GM21825 (cell line): ENCODE measurements at regions not wholly inside any gene's neighbourhood (a gene's known extent, or its start where the extent isn't known, plus 50 kb on each side); places are given as distances from the start of the nearest gene placed in this dataset.

ENCODE experiments used
- ATAC-seq: cut with Tn5 transposase; IDR thresholded peaks from one replicate; pipeline ENCODE4 v1.9.1; 2021; ENCODE audit warnings: mild to moderate bottlenecking, moderate library complexity; ENCODE audit not compliant: unreplicated experiment

DNA sequence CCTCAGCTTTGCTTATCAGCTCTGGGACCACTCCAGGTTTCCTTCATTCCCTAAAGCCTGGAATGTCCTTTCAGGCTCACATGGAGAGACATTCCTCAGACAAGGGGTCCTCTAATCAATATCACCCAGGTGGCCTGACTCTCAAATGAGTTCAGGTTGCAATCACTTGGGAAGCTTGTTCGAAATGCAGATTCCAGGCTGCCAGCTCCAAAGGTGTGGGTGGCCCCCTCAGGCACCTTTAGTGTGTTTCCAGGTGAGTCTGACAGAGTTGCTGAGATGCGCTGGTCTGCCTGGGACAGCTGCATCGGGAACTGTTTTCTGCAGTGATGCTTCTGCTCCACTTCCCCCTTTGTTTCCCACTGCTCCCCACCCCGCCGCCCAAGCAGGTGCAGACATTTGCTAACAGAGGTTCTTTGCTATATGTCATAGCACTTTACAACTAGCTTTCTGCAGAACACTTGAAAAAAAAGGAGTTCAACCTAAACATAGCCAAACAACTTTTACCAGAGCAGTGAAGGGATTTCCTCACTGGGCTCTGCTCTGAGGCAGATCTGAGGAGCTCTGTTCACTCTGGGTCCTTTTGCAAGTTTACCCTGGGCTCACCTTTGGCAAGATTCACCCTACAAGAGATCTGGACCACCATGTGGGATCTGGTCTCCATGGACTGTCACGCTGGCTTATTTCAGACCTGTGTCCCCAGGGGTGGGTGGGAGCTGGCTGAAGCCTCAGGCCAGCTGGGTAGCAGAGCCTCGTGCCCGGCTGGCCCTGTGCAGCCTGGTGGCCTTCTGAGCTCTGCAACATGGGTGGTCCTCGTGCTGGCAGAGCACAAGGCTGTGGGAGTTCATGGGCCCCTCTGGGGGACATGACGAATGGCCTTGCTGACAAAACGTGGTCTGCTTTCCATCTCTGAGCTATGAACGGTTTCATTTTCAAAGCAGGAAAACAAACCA is 539.6 kb downstream of the CCDC171 start:
- ATAC-seq, result no peak

DNA sequence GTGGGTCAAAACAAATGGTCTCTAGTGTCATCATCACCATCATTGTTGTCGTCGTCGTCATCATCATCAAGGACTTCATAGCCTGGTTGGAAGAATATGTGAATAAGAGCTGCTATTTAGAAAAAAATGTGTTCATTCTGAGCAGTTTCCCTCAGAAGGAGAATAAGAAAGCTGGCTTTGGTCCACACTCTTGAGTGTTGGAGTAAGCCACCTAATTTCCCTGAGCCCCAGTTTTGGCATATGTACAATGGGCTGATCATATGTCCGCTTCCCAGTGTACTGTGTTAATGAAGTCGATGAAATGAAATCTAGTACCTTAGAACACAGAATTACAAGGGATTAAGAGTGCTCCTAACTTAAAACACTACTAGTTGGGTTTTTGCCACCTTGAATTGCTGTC is 545.5 kb downstream of the CCDC171 start:
- no peak for ATAC-seq

DNA sequence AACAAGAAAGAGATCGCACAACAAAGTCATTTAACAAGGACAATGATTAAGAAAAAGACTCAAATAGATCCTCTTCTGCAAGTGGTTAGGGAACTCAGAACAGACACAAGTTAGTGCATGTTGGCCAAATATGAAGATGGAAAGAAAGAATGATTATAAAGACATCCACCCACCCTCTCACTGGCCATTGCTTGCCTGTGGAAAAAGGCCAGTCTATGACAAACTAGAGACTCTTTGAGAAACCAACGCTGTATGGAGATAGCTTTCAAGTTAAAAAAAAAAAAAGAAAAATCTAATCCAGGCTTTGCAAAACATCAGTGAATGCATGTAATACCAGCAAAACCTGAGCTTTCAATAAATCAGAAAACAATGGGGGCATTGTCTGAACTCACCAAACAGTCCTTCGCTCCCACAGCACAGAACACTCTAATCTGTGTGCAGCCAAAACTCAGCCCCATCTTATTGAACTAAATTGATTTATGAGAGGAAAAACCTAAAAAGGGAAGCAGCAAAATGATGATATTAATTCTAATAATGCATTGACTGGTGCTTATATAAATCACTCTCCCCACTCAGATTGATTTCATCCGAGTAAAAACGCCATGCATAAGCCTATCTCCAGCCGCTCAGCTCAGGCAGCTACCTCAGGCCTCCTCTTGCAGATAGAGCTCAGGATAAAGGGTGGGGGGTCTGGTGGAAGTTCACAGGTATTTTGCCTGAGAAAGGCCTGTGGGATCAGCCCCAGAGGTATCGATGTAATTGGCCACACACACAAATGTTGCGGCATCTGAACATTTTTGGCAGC is 547.1 kb downstream of the CCDC171 start:
- no peak for ATAC-seq

DNA sequence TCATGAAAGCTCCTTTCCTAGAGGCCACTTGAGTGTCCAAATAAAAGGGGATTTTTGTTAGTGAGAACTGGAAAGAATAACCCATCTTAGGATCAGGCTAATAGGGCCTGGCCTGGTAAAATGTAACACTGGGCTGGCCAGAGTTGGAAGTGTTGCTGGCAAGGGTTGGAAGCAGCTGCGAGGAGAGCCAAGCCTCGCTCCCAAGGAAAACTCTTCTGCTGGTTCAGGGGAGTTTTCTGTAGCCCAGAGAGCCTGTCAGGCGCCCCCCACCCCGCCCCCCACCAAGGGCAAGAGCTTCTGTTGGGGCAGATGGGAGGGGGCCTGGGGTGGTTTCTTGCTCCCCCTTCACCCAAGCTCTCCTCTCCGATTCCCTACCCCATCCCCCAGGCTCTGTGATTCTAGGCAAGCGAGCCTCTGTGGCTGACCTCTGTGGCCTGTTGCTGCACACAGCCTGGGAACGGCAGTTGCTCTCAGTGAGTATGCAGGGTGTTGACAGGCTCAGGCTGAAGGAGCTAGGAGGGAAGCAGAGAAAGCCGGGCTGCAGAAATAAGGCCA is 547.8 kb downstream of the CCDC171 start:
- no peak for ATAC-seq

DNA sequence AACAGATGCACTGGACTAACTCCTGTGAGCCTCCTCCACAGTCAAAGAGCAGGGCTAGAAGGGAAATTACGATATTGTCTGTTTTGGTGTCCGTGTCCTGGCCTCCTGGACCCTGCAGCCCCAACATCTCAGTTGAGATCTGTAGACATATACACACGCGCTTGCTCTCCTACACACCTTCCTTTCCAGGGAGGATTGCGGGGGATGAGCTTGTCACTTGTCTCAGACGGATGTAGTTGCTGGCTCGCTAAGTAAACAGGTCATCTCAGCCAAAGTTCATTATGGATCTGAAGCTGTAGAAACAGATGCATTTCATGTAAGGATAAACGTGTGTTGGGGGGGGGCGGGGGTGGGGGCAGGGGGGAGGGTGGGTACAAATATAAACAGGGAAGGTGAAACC is 549.3 kb downstream of the CCDC171 start:
- ATAC-seq, result no peak

GRCh38 chr9:16103620-16104397 is 551.0 kb downstream of the CCDC171 start:
- ATAC-seq, result no peak

GRCh38 chr9:16105168-16106020 is 552.6 kb downstream of the CCDC171 start:
- ATAC-seq, result no peak

- no peak for ATAC-seq
Observed at GRCh38 chr9:16106021-16106571, 553.3 kb downstream of the CCDC171 start.

- ATAC-seq, result no peak
Observed at GRCh38 chr9:16112116-16112515, 559.3 kb downstream of the CCDC171 start.

DNA sequence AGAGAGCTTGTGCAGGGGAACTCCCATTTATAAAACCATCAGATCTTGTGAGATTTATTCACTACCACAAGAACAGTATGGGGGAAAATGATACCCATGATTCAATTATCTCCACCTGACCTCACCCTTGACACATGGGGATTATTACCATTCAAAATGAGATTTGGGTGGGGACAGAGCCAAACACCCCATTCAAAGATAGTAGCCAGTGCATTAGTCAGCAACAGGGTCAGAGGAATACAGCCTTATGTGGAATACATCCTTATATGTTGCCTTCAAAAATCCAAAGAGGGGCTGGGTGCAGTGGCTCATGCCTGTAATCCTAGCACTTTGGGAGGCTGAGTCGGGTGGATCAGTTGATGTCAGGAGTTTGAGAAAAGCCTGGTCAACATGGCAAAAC is 563.2 kb downstream of the CCDC171 start:
- ATAC-seq, result no peak

- no peak for ATAC-seq
Observed at GRCh38 chr9:16118043-16118442, 565.2 kb downstream of the CCDC171 start.

GRCh38 chr9:16119261-16120230 is 566.7 kb downstream of the CCDC171 start:
- ATAC-seq, result no peak

DNA sequence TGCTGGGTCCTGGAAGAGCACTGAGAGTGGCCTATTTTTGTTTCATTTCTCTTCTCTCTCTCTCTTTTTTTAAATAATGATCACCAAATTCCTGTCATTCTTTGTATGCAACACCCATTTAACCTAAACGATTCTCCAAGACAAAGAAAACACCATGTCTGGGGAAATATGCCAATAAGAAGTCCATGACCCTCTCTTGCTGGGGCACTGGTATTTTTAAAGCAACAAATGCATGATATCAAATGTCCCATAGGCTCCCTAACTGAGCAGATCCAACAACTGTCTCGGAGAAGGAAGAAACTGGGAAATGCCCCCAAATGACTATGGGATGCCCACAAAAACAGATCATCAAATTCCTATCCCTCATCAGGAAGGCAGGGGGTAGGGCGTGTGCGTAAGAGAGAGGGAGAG is 567.4 kb downstream of the CCDC171 start:
- ATAC-seq, result no peak

GRCh38 chr9:16120727-16121126 is 567.9 kb downstream of the CCDC171 start:
- ATAC-seq, result no peak

GRCh38 chr9:16121168-16121567 is 568.3 kb downstream of the CCDC171 start:
- ATAC-seq, result no peak

GRCh38 chr9:16121601-16122286 is 568.9 kb downstream of the CCDC171 start:
- ATAC-seq, result no peak

DNA sequence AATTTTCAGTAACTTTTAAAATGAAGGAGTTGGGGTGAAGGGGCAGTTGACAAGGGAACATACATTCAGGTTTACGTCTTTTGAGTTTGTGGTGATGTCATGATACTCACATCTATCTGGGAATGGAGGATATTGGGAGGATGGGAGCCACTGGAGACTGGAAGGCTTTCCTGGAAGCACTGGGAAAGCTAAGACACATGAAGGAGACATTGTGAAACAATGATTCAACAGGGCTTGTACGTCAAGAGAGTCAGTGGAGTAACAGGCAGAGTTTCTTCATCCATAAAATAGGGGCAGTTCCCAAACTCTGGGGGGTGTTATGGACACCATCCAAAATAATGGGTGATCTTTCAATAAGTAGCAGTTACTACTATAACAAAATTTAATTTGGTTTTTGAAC is 572.8 kb downstream of the CCDC171 start:
- ATAC-seq, result no peak

DNA sequence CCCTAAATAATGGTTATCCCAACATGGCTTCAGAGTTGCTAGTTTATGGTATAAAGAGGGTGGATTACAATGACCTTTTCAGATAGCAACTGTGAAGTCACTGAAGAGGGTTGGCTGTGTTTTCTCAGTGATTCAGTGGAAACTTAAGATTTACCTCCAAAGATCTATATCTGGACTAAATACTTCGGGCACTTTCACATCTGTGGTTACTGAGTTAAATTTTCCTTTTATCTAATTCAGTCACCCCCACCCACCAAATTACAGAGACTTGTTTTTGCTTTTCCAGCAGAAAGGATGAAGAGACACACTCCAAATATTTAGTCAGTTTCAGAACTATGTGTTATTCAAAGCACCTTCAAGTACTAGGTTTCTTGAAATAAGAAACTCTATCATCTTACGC is 573.2 kb downstream of the CCDC171 start:
- ATAC-seq, result no peak
